ENCODE measurements at regions not wholly inside any gene's neighbourhood (a gene's known extent, or its start where the extent isn't known, plus 50 kb on each side); places are given as distances from the start of the nearest gene placed in this dataset.

DNA sequence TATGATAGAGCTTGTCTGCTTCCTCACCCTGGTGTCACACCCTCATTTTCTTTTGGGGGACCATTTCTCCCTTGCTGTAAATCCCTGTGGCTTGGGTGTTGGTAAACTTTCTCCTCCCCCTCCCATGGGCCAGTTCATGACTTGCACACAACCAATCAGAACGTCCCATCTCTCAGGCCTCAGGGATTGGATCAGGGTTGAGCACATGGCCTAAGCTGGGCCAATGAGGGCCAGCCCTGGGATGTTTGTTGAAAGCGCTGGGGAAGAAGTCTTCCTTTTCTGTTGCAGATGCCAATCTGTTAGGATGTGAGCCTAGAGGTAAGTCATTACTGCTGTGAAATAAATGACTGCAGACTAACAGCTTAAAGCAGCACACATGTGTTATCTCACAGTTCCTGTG is 136.7 kb downstream of the AACS start:
- DNase-seq (ENCODE audit: low spot score): no peak
- in situ Hi-C loops (cut with MboI; ENCODE audit: low pct_unique_long_range_greater_than_20kb, low sequenced_read_pairs, unreplicated experiment): no loop called here
- TF ChIP-seq, protein P1, sequence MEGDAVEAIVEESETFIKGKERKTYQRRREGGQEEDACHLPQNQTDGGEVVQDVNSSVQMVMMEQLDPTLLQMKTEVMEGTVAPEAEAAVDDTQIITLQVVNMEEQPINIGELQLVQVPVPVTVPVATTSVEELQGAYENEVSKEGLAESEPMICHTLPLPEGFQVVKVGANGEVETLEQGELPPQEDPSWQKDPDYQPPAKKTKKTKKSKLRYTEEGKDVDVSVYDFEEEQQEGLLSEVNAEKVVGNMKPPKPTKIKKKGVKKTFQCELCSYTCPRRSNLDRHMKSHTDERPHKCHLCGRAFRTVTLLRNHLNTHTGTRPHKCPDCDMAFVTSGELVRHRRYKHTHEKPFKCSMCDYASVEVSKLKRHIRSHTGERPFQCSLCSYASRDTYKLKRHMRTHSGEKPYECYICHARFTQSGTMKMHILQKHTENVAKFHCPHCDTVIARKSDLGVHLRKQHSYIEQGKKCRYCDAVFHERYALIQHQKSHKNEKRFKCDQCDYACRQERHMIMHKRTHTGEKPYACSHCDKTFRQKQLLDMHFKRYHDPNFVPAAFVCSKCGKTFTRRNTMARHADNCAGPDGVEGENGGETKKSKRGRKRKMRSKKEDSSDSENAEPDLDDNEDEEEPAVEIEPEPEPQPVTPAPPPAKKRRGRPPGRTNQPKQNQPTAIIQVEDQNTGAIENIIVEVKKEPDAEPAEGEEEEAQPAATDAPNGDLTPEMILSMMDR (IDR thresholded peaks at IDR 0.05; ENCODE audit: extremely low read depth, insufficient read depth, missing control alignments): no peak

- TF ChIP-seq, protein P1 (IDR thresholded peaks at IDR 0.05; ENCODE audit: extremely low read depth, insufficient read depth, missing control alignments): no peak
- in situ Hi-C loops (cut with MboI; ENCODE audit: low pct_unique_long_range_greater_than_20kb, low sequenced_read_pairs, unreplicated experiment): no loop called here
- DNase-seq (ENCODE audit: low spot score): no peak
Measured at GRCh38 chr12:125202421-125202820, 137.2 kb downstream of the AACS start.

DNA sequence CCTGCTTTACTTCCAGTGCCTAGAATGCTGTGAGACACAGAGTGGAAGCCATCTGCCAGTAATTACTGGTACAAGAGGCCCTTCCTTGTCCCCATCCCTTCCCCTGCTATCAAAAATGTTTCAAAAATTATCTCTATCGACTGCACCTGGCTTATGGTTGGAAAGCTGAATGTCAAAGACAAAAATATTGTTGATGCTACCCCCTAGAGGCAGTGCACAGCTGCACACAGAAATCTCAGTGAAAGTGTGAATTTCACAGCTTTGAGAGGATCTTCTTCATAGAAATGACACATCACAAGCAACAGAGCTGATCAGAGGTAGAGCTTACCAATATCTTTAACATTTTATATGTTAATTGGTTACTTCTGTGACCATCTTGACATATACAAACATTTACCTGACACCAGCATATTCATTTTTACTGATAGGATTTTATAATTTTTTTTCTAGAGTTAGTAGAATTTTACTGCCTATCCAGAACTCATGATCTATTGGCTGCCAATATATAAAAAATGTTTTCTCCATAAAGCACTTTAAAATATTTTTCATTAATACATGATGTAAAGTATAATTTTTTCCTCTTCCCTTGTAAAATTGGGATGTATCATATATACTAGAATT is 138.0 kb downstream of the AACS start:
- in situ Hi-C loops (cut with MboI; ENCODE audit: low pct_unique_long_range_greater_than_20kb, low sequenced_read_pairs, unreplicated experiment): no loop called here
- DNase-seq (ENCODE audit: low spot score): peak; percentile 39
- TF ChIP-seq, protein P1 (IDR thresholded peaks at IDR 0.05; ENCODE audit: extremely low read depth, insufficient read depth, missing control alignments): peak; percentile 58

- DNase-seq (ENCODE audit: low spot score): no peak
- in situ Hi-C loops (cut with MboI; ENCODE audit: low pct_unique_long_range_greater_than_20kb, low sequenced_read_pairs, unreplicated experiment): no loop called here
- TF ChIP-seq, protein P1 (IDR thresholded peaks at IDR 0.05; ENCODE audit: extremely low read depth, insufficient read depth, missing control alignments): no peak
Measured at GRCh38 chr12:125205386-125205785, 140.2 kb downstream of the AACS start.

DNA sequence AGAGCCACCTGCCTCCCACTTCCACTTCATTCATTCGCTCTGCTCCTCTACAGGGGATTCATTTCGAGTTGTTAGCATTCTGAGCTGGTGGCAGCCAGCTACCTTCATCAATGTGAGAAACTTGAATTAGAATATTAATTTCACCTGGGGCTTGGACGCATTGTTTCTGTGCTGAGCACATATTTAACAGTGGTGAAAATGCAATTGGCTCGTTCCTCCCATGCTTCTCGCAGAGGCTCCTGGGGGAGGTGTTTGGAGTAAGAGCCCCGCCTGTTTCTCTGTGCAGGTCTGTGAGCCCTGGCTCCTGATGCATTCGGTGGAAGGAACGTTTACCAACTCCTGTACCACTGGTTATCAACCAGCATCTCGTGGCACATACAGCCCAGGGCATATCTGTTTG is 141.5 kb downstream of the AACS start:
- TF ChIP-seq, protein P1 (IDR thresholded peaks at IDR 0.05; ENCODE audit: extremely low read depth, insufficient read depth, missing control alignments): no peak
- in situ Hi-C loops (cut with MboI; ENCODE audit: low pct_unique_long_range_greater_than_20kb, low sequenced_read_pairs, unreplicated experiment): no loop called here
- no peak for DNase-seq (ENCODE audit: low spot score)

GRCh38 chr12:125208334-125208733 is 143.1 kb downstream of the AACS start:
- TF ChIP-seq, protein P1 (IDR thresholded peaks at IDR 0.05; ENCODE audit: extremely low read depth, insufficient read depth, missing control alignments): no peak
- DNase-seq (ENCODE audit: low spot score): no peak
- in situ Hi-C loops (cut with MboI; ENCODE audit: low pct_unique_long_range_greater_than_20kb, low sequenced_read_pairs, unreplicated experiment): no loop called here

All from GM13977 (cell line).